Heart left ventricle (tissue), 13 donors: ENCODE measurements at regions not wholly inside any gene's neighbourhood (a gene's known extent, or its start where the extent isn't known, plus 50 kb on each side); places are given as distances from the start of the nearest gene placed in this dataset.

ENCODE experiments used
- POLR2A ChIP-seq, 2 donors: fragments of 450-650 bp; IDR thresholded peaks; one replicate each; pipeline ENCODE4 v1.6.1; 2017; ENCODE audit warnings: antibody characterized with exemption in 2 of 2, mild to moderate bottlenecking in 2 of 2, moderate library complexity in 2 of 2
- TF ChIP-seq, protein P1 (sequence below), 12 donors: fragments of 200-600 bp; sonication (generic) in 4 of 12; IDR thresholded peaks; one replicate each; pipeline versions ENCODE4 v1.5.0 to v1.8.0; 2018 to 2022; ENCODE audit warnings: antibody characterized with exemption in 12 of 12, mild to moderate bottlenecking in 5 of 12
- donor health status: ischemic (EF 13 %, LVEDD 7.1; RV severe dilation, severe dysfunction).
- donor health status: DM: no; HTN: yes; CAD: no.
- donor health status: DM: no; HTN: no; CAD: no.
- donor health status: ischemic (EF 25% LVEDD 6.9; RV normal size, moderate dysfunction).
- donor health status: ischemic (EF 25% LVEDD 5.7; RV mildly dilated, moderate dysfunction).
- donor health status: ischemic (EF 35%, LVEDD 5.7; RV mildly dilated, moderate dysfunction).
- donor health status: nonischemic (EF 11% LVEDD 7.7; RV severe dilation, severe dysfunction).
- donor health status: DM: yes; HTN: yes; CAD: no.
- donor health status: PGD.
- donor health status: ischemic (EF 29% LVEDD 5.4; RV normal size, mild dysfunction).
- donor health status: nonischemic (EF 23%, LVEDD 6.1; RV moderate dilation, normal function).

DNA sequence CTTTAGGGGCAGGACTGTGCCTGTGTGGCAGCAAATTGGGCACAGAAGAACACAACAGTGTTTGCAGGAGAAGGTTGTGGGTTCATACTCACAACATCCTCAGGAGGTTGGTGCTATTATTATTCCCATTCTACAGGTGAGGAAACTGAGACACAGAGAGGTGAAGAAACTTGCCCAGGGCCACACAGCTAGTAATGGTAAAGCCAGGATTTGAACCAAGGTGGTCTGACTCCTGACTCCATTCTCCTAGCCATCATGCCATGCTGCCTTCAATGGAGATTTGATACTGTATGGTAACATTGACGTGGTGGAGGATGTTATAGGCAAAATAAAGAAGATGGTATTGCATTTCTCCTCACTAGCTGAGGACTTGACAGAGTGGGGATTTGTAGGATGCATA lies 334.2 kb downstream of the RPS6KC1 start:
- TF ChIP-seq, protein P1, sequence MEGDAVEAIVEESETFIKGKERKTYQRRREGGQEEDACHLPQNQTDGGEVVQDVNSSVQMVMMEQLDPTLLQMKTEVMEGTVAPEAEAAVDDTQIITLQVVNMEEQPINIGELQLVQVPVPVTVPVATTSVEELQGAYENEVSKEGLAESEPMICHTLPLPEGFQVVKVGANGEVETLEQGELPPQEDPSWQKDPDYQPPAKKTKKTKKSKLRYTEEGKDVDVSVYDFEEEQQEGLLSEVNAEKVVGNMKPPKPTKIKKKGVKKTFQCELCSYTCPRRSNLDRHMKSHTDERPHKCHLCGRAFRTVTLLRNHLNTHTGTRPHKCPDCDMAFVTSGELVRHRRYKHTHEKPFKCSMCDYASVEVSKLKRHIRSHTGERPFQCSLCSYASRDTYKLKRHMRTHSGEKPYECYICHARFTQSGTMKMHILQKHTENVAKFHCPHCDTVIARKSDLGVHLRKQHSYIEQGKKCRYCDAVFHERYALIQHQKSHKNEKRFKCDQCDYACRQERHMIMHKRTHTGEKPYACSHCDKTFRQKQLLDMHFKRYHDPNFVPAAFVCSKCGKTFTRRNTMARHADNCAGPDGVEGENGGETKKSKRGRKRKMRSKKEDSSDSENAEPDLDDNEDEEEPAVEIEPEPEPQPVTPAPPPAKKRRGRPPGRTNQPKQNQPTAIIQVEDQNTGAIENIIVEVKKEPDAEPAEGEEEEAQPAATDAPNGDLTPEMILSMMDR (IDR thresholded peaks at IDR 0.05), result no peak
- TF ChIP-seq POLR2A (IDR thresholded peaks at IDR 0.05), result no peak
